ENCODE measurements at regions not wholly inside any gene's neighbourhood (a gene's known extent, or its start where the extent isn't known, plus 50 kb on each side); places are given as distances from the start of the nearest gene placed in this dataset.

DNA sequence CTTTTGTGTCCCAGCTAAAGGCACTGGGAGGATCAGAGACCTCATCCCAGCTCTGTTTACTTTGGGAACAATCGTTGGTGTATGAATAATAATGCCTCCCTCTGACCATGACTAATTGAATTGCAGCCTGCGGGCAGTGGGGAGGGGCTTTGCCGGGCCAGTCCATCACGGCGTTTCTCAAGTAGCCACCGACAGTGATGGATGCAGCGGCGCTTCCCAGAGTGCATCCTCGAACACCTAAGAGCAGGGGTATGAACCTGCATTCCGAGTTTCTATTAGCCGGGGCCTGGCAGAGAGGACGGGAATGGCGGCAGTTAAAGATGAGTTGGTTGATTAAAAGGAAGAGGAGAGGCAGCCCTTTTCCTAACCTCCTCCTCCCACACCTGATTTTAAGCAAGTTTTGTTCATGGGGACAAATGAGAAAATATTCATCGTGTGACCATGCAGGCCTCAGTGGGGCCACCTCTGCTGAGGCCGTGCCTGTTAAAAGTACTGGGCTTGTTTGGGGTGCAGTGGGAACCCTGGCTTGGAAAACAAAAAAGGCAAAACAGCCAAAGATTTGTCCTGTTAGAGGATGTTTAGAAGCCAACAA lies 154.1 kb downstream of the FOXA2 start:
- ChIA-PET CTCF (no interaction called here), POLR2A (no interaction called here)
- TF ChIP-seq, protein P1, sequence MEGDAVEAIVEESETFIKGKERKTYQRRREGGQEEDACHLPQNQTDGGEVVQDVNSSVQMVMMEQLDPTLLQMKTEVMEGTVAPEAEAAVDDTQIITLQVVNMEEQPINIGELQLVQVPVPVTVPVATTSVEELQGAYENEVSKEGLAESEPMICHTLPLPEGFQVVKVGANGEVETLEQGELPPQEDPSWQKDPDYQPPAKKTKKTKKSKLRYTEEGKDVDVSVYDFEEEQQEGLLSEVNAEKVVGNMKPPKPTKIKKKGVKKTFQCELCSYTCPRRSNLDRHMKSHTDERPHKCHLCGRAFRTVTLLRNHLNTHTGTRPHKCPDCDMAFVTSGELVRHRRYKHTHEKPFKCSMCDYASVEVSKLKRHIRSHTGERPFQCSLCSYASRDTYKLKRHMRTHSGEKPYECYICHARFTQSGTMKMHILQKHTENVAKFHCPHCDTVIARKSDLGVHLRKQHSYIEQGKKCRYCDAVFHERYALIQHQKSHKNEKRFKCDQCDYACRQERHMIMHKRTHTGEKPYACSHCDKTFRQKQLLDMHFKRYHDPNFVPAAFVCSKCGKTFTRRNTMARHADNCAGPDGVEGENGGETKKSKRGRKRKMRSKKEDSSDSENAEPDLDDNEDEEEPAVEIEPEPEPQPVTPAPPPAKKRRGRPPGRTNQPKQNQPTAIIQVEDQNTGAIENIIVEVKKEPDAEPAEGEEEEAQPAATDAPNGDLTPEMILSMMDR (IDR thresholded peaks at IDR 0.05; ENCODE audit: insufficient read depth, low read depth, low read length) = no peak
- Histone ChIP-seq H3K36me3 (ENCODE audit: control insufficient read depth, insufficient read depth, low read length) (no peaks in the 10 kb centered on the region), H3K4me3 (ENCODE audit: low read depth, low read length) (no peak overlapping the region), H3K27me3 (ENCODE audit: control insufficient read depth, insufficient read depth, low read length) (no peaks in the 10 kb centered on the region)
- DNase-seq (ENCODE audit: low read depth) = no peak

GRCh38 chr20:22429175-22430153 lies 154.9 kb downstream of the FOXA2 start:
- ChIA-PET CTCF (no interaction called here), POLR2A (no interaction called here)
- DNase-seq (ENCODE audit: low read depth) = no peak
- Histone ChIP-seq H3K4me3 (ENCODE audit: low read depth, low read length) (no peak overlapping the region), H3K36me3 (ENCODE audit: control insufficient read depth, insufficient read depth, low read length) (no peaks in the 10 kb centered on the region), H3K27me3 (ENCODE audit: control insufficient read depth, insufficient read depth, low read length) (no peaks in the 10 kb centered on the region)
- TF ChIP-seq, protein P1 (IDR thresholded peaks at IDR 0.05; ENCODE audit: insufficient read depth, low read depth, low read length) = no peak

DNA sequence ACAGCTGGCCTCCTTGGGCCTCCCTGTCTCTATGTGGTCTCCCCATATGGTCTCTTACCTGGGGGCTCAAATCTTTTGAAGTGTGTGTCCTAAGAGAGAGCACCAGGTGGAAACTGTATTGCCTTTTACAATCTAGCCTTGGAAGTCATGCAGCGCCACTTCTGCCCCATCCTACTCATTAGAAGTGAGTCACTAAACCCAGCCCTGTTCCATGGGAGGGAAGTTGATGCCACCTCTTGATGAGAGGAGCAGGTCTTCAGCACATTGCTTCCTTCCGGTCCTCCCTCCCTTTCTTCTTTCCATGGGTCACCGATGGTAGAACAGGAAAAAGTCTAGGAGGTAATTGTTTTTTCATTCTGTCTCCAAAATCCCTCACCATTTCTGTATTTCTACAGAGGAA lies 156.3 kb downstream of the FOXA2 start:
- no peaks in the 10 kb centered on the region for H3K27me3 ChIP-seq (ENCODE audit: control insufficient read depth, insufficient read depth, low read length)
- POLR2A ChIA-PET = no interaction called here
- no peaks in the 10 kb centered on the region for H3K36me3 ChIP-seq (ENCODE audit: control insufficient read depth, insufficient read depth, low read length)
- TF ChIP-seq, protein P1 (IDR thresholded peaks at IDR 0.05; ENCODE audit: insufficient read depth, low read depth, low read length) = no peak
- no peak for DNase-seq (ENCODE audit: low read depth)
- no peak overlapping the region for H3K4me3 ChIP-seq (ENCODE audit: low read depth, low read length)
- CTCF ChIA-PET = no interaction called here

GRCh38 chr20:22426772-22427171 lies 157.6 kb downstream of the FOXA2 start:
- Histone ChIP-seq H3K36me3 (ENCODE audit: control insufficient read depth, insufficient read depth, low read length) (no peaks in the 10 kb centered on the region), H3K4me3 (ENCODE audit: low read depth, low read length) (no peak overlapping the region), H3K27me3 (ENCODE audit: control insufficient read depth, insufficient read depth, low read length) (no peaks in the 10 kb centered on the region)
- TF ChIP-seq, protein P1 (IDR thresholded peaks at IDR 0.05; ENCODE audit: insufficient read depth, low read depth, low read length) = no peak
- POLR2A ChIA-PET = no interaction called here
- CTCF ChIA-PET = no interaction called here
- no peak for DNase-seq (ENCODE audit: low read depth)

Data from BJ (cell line).